Parathyroid adenoma (tissue), 2 donors: ENCODE measurements at regions not wholly inside any gene's neighbourhood (a gene's known extent, or its start where the extent isn't known, plus 50 kb on each side); places are given as distances from the start of the nearest gene placed in this dataset.

ENCODE experiments used
- H2AFZ ChIP-seq: fragments of 300-600 bp; sonication (generic); one replicate; pipeline ENCODE4 v1.7.0; 2017; ENCODE audit warnings: antibody characterized with exemption, mild to moderate bottlenecking
- H3K27ac ChIP-seq: fragments of 300-600 bp; sonication (generic); one replicate; pipeline ENCODE4 v1.7.0; 2017
- H3K27me3 ChIP-seq: fragments of 300-600 bp; sonication (generic); one replicate; pipeline ENCODE4 v1.7.0; 2017; ENCODE audit warnings: low read length; ENCODE audit not compliant: control insufficient read depth, insufficient read depth
- H3K36me3 ChIP-seq: fragments of 300-600 bp; sonication (generic); one replicate; pipeline ENCODE4 v1.7.0; 2017; ENCODE audit warnings: low read length; ENCODE audit not compliant: control insufficient read depth, insufficient read depth
- H3K4me1 ChIP-seq: fragments of 300-600 bp; sonication (generic); one replicate; pipeline ENCODE4 v1.7.0; 2017; ENCODE audit warnings: control low read depth
- H3K4me2 ChIP-seq: fragments of 300-600 bp; sonication (generic); one replicate; pipeline ENCODE4 v1.7.0; 2017; ENCODE audit warnings: low read length
- H3K4me3 ChIP-seq: fragments of 300-600 bp; sonication (generic); one replicate; pipeline ENCODE4 v1.7.0; 2017; ENCODE audit warnings: low read depth, low read length
- H3K79me2 ChIP-seq: fragments of 300-600 bp; sonication (generic); one replicate; pipeline ENCODE4 v1.7.0; 2017; ENCODE audit warnings: control low read depth
- H3K9ac ChIP-seq: fragments of 300-600 bp; sonication (generic); one replicate; pipeline ENCODE4 v1.7.0; 2017; ENCODE audit warnings: mild to moderate bottlenecking
- H3K9me3 ChIP-seq: fragments of 300-600 bp; sonication (generic); one replicate; pipeline ENCODE4 v1.7.0; 2017; ENCODE audit warnings: low read length; ENCODE audit not compliant: control insufficient read depth
- TF ChIP-seq, protein P1 (sequence below): fragments of 300-600 bp; sonication (generic); IDR thresholded peaks from one replicate; pipeline ENCODE4 v1.7.0; 2017; ENCODE audit warnings: antibody characterized with exemption, mild to moderate bottlenecking
- donor health status: primary hyperparathyroidism.

DNA sequence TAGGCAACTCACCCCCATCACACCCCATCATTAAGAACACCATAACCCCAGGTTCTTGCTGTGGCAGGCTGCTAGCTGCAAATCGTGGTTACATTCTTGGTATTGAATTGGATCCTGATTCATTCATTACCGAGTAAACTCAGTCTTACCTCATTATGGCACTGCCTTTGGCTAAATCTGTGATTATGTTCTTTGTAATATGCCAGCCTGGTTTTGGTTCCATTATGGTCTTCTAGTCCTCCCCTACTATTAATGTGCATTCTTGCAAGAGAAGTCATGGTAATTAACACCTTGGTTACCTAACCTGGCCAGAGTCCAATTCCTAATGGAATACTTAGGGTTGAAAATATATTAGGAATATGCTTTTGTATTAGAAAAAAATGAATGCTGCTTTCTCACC is 258.9 kb upstream of the APCDD1 start:
- Histone ChIP-seq H3K9me3 (no peaks in the 10 kb centered on the region), H3K4me3 (no peak overlapping the region), H3K4me1 (no peaks in the 10 kb centered on the region), H3K27me3 (no peaks in the 10 kb centered on the region), H3K36me3 (no peaks in the 10 kb centered on the region), H3K27ac (no peak overlapping the region), H3K9ac (no peak overlapping the region), H2AFZ (no peak overlapping the region), H3K79me2 (no peaks in the 10 kb centered on the region), H3K4me2 (no peak overlapping the region)
- TF ChIP-seq, protein P1, sequence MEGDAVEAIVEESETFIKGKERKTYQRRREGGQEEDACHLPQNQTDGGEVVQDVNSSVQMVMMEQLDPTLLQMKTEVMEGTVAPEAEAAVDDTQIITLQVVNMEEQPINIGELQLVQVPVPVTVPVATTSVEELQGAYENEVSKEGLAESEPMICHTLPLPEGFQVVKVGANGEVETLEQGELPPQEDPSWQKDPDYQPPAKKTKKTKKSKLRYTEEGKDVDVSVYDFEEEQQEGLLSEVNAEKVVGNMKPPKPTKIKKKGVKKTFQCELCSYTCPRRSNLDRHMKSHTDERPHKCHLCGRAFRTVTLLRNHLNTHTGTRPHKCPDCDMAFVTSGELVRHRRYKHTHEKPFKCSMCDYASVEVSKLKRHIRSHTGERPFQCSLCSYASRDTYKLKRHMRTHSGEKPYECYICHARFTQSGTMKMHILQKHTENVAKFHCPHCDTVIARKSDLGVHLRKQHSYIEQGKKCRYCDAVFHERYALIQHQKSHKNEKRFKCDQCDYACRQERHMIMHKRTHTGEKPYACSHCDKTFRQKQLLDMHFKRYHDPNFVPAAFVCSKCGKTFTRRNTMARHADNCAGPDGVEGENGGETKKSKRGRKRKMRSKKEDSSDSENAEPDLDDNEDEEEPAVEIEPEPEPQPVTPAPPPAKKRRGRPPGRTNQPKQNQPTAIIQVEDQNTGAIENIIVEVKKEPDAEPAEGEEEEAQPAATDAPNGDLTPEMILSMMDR = no peak

DNA sequence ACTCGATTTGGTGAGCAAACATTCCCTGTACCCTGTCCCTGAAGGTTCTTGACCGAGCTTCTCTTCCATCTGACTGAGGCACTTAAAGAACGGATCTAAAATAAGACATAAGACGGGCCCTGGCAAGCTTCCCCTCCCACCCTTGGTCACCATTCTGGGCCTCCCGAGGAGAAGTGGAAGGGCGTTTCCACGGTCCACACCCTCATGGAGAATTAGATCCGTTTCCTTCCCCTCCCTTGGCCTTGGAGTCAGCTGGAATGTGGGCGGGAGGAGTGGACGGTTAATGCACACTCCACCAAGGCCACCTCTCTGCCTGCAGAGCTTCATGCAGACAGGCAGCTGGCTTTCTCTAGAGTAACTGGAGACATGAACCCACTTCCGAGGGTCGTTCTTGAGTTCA is 257.3 kb upstream of the APCDD1 start:
- Histone ChIP-seq H3K27ac (no peak overlapping the region), H3K4me1 (no peaks in the 10 kb centered on the region), H3K9ac (no peak overlapping the region), H3K27me3 (no peaks in the 10 kb centered on the region), H2AFZ (no peak overlapping the region), H3K9me3 (no peaks in the 10 kb centered on the region), H3K4me2 (no peak overlapping the region), H3K79me2 (no peaks in the 10 kb centered on the region), H3K4me3 (no peak overlapping the region), H3K36me3 (no peaks in the 10 kb centered on the region)
- TF ChIP-seq, protein P1 = no peak

DNA sequence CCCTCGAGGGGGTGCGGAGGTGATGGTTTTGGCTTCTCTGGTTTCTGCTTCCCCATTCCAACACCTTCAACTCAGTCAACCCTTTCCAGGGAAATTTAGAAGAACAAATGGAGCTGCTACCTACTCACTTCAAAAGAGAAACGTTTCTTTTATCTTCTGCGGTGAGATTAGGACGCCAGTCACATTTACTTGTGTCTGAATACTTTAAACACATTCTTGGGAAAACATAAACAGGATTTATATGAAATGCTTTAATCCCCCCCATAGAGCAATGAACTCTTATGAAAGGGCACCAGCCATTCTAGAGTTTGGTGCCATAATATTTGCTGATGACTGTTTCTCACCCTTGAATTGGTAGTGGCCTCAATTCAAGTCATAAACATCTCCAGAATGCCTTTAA is 253.2 kb upstream of the APCDD1 start:
- TF ChIP-seq, protein P1 = no peak
- no peaks in the 10 kb centered on the region for H3K79me2 ChIP-seq
- H3K9me3 ChIP-seq = no peaks in the 10 kb centered on the region
- no peak overlapping the region for H3K4me2 ChIP-seq
- no peak overlapping the region for H3K27ac ChIP-seq
- H3K9ac ChIP-seq = no peak overlapping the region
- no peak overlapping the region for H2AFZ ChIP-seq
- H3K4me1 ChIP-seq = no peaks in the 10 kb centered on the region
- H3K36me3 ChIP-seq = no peaks in the 10 kb centered on the region
- no peaks in the 10 kb centered on the region for H3K27me3 ChIP-seq
- no peak overlapping the region for H3K4me3 ChIP-seq

DNA sequence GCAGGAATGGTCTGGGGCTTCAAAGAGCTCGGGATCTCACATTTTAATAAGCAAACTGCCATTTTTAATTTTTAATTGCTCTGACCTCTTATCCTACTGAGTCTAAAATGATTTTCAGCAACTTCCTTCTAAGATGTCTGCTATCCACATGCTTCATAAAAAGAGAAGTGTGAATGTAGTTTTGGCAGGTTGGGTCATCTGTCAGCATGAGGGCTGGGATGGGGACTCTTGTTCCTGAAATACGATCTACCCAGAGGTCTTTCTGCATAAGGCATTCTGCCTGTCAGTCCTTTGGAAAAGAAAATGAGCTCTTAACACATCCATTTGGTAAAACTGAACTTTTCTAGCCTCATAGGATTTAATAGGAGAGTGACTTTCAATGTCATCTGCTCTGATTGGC is 252.8 kb upstream of the APCDD1 start:
- TF ChIP-seq, protein P1 = no peak
- Histone ChIP-seq H3K27me3 (no peaks in the 10 kb centered on the region), H3K79me2 (no peaks in the 10 kb centered on the region), H3K27ac (no peak overlapping the region), H3K4me2 (no peak overlapping the region), H3K9ac (no peak overlapping the region), H2AFZ (no peak overlapping the region), H3K9me3 (no peaks in the 10 kb centered on the region), H3K36me3 (no peaks in the 10 kb centered on the region), H3K4me1 (no peaks in the 10 kb centered on the region), H3K4me3 (no peak overlapping the region)

DNA sequence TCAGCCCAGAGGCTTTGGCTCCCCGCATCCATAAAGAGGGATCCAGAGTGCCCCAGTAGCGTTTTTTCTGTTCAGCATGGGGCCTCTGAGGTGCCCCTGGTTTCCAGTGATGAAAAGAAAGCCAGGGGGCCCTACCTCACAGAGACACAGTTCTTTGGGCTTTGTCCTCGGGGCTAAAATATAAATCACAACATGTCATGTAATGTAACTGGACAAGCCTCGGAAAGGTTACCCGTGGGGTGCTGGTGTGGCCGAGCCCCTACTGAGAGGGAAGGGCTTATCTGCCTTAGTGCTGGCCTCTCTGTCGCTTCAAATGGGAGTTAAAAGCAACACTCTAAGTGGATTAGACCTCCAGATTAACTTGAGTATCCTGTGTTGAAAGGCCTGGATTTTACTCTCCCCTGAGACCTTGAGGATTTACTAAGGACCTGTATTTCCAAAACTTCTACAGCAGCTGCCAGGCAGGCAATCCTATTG is 251.6 kb upstream of the APCDD1 start:
- TF ChIP-seq, protein P1 = no peak
- no peaks in the 10 kb centered on the region for H3K4me1 ChIP-seq
- H3K79me2 ChIP-seq = no peaks in the 10 kb centered on the region
- H3K27me3 ChIP-seq = no peaks in the 10 kb centered on the region
- H3K4me2 ChIP-seq = no peak overlapping the region
- H3K4me3 ChIP-seq = no peak overlapping the region
- H3K9ac ChIP-seq = no peak overlapping the region
- H3K27ac ChIP-seq = no peak overlapping the region
- no peaks in the 10 kb centered on the region for H3K36me3 ChIP-seq
- no peak overlapping the region for H2AFZ ChIP-seq
- no peaks in the 10 kb centered on the region for H3K9me3 ChIP-seq
